GM12891 (cell line): ENCODE measurements at regions not wholly inside any gene's neighbourhood (a gene's known extent, or its start where the extent isn't known, plus 50 kb on each side); places are given as distances from the start of the nearest gene placed in this dataset.

Source experiments
- POLR2A ChIP-seq: IDR thresholded peaks from 2 replicates; pipeline ENCODE4 v1.6.1; 2011; ENCODE audit warnings: low read depth, low read length, control low read depth
- POLR2AphosphoS5 ChIP-seq: IDR thresholded peaks from 2 replicates; pipeline ENCODE4 v1.6.1; 2011; ENCODE audit warnings: low read depth, low read length, control low read depth
- SPI1 ChIP-seq: IDR thresholded peaks from 2 replicates; pipeline ENCODE4 v1.6.1; 2011; ENCODE audit warnings: low read depth, low read length, control low read depth
- TAF1 ChIP-seq: IDR thresholded peaks from 2 replicates; pipeline ENCODE4 v1.6.1; 2011; ENCODE audit warnings: low read depth, low read length, control low read depth

- no peak for TF ChIP-seq POLR2A
- TF ChIP-seq POLR2AphosphoS5, result no peak
- TF ChIP-seq TAF1, result no peak
- TF ChIP-seq SPI1, result no peak
Observed at GRCh38 chr12:68405343-68405781, 73.2 kb upstream of the MDM1 start.
